ENCODE measurements at regions not wholly inside any gene's neighbourhood (a gene's known extent, or its start where the extent isn't known, plus 50 kb on each side); places are given as distances from the start of the nearest gene placed in this dataset.
A peak's percentile ranks its signal among the peaks of the same experiment; 100 is the strongest.
"Not testable (repeated sequence)": the region's sequence is repeated elsewhere in the genome, so short reads cannot be mapped to it uniquely, and the experiment has no call there.

- intact Hi-C loops (cut with DNase I) = loop anchor here in 2 of 10 donors (2.0 to 10.0 kb wide), 2 partner anchors 65 to 353 kb away; no protein-coding TSS in a partner anchor
Observed at GRCh38 chr17:72191921-72192799, 71.3 kb downstream of the SOX9 start.

GRCh38 chr17:72192800-72193192 lies 72.0 kb downstream of the SOX9 start:
- ATAC-seq (peak; percentile 14 to 71 (median 44)), DNase-seq (no peak)
- TF ChIP-seq POLR2A (IDR thresholded peaks at IDR 0.05) (no peak), CTCF (IDR thresholded peaks at IDR 0.05) (no peak)
- Histone ChIP-seq H3K27me3 (no peaks in the 10 kb centered on the region), H3K4me3 (no peak overlapping the region), H3K9me3 (peaks cover 0 to 10% (median 0%) of the 10 kb centered on the region in 12 donors), H3K4me1 (peaks cover 0 to 17% (median 0%) of the 10 kb centered on the region in 12 donors), H3K27ac (peak overlapping the region in 8 of 12 donors; percentile 3 to 68 (median 36)), H3K36me3 (no peaks in the 10 kb centered on the region)
- intact Hi-C loops (cut with DNase I) = loop anchor here in 2 of 10 donors (2.0 to 10.0 kb wide), 2 partner anchors 66 to 352 kb away; no protein-coding TSS in a partner anchor
- 58 to 77% (median 73%) methylated on average over 4 of the region's 4 CpGs for WGBS, 4 donors

More at GRCh38 chr17:72191921-72192799, 71.3 kb downstream of the SOX9 start:
- Histone ChIP-seq H3K4me1 (peaks cover 0 to 21% (median 0%) of the 10 kb centered on the region in 12 donors), H3K36me3 (no peaks in the 10 kb centered on the region), H3K27me3 (no peaks in the 10 kb centered on the region), H3K27ac (peak overlapping the region in 9 of 12 donors; percentile 40 to 76 (median 56)), H3K9me3 (peaks cover 0 to 10% (median 0%) of the 10 kb centered on the region in 12 donors), H3K4me3 (peak overlapping the region in 1 of 12 donors; percentile 13)
- 30 to 37% (median 36%) methylated on average over 11 of the region's 11 CpGs for WGBS, 4 donors
- DNase-seq (peak in 4 of 5 donors; percentile 45 to 81 (median 62)), ATAC-seq (peak; percentile 79 to 88 (median 86))
- no peak for TF ChIP-seq POLR2A (IDR thresholded peaks at IDR 0.05)
- no peak for TF ChIP-seq CTCF (IDR thresholded peaks at IDR 0.05)

- intact Hi-C loops (cut with DNase I) = loop anchor here in 2 of 10 donors (2.0 to 10.0 kb wide), 2 partner anchors 67 to 351 kb away; no protein-coding TSS in a partner anchor
- DNase-seq (peak in 3 of 5 donors; percentile 67 to 72 (median 72)), ATAC-seq (peak in 3 of 4 donors; percentile 15 to 61 (median 57))
- WGBS, 4 donors = 75 to 84% (median 81%) methylated on average over 9 to 10 of the region's 10 CpGs
- Histone ChIP-seq H3K27me3 (no peaks in the 10 kb centered on the region), H3K36me3 (no peaks in the 10 kb centered on the region), H3K4me1 (peaks cover 0 to 13% (median 0%) of the 10 kb centered on the region in 12 donors), H3K27ac (peak overlapping the region in 6 of 12 donors; percentile 3 to 68 (median 45)), H3K9me3 (peaks cover 0 to 10% (median 0%) of the 10 kb centered on the region in 12 donors), H3K4me3 (no peak overlapping the region)
- TF ChIP-seq CTCF (IDR thresholded peaks at IDR 0.05) = no peak
- TF ChIP-seq POLR2A (IDR thresholded peaks at IDR 0.05) = no peak
Observed at GRCh38 chr17:72193391-72194106, 72.7 kb downstream of the SOX9 start.

- not testable (repeated sequence) for ATAC-seq, H3K4me3 ChIP-seq, H3K27me3 ChIP-seq, H3K9me3 ChIP-seq, DNase-seq, H3K36me3 ChIP-seq
- intact Hi-C loops (cut with DNase I) = loop anchor here in 1 of 10 donors (10.0 kb wide), 1 partner anchor 351 kb away; no protein-coding TSS in a partner anchor
- H3K4me1 ChIP-seq = peaks cover 0 to 13% (median 0%) of the 10 kb centered on the region in 12 donors
- 90 to 96% (median 95%) methylated on average over 10 of the region's 10 CpGs for WGBS, 4 donors
- peak overlapping the region in 1 of 12 donors; percentile 54 for H3K27ac ChIP-seq
Observed at GRCh38 chr17:72194107-72194440, 73.3 kb downstream of the SOX9 start.

All from heart left ventricle (tissue), 16 donors.